Activated T-helper 9 cell treated with anti-CD3 and anti-CD28 coated beads, Interleukin-2, amount 50 U/mL, for 16 hours (primary cell): ENCODE measurements at regions not wholly inside any gene's neighbourhood (a gene's known extent, or its start where the extent isn't known, plus 50 kb on each side); places are given as distances from the start of the nearest gene placed in this dataset.

Experiments used
- DNase-seq: peaks from one replicate; pipeline ENCODE4 v3.0.0-alpha.2; 2020; ENCODE audit warnings: low read depth

- DNase-seq, result no peak
Measured at GRCh38 chr6:140320081-140321080, 945.9 kb upstream of the CITED2 start.

- no peak for DNase-seq
Measured at GRCh38 chr6:140319209-140319608, 944.8 kb upstream of the CITED2 start.

- no peak for DNase-seq
Measured at GRCh38 chr6:140318408-140318807, 944.0 kb upstream of the CITED2 start.

- DNase-seq, result no peak
Measured at GRCh38 chr6:140317950-140318349, 943.5 kb upstream of the CITED2 start.

- DNase-seq, result no peak
Measured at GRCh38 chr6:140316966-140317365, 942.5 kb upstream of the CITED2 start.

GRCh38 chr6:140314682-140315081 is 940.2 kb upstream of the CITED2 start:
- no peak for DNase-seq

GRCh38 chr6:140311146-140311545 is 936.7 kb upstream of the CITED2 start:
- no peak for DNase-seq

- DNase-seq, result no peak
Measured at GRCh38 chr6:140303218-140303949, 928.9 kb upstream of the CITED2 start.

GRCh38 chr6:140300331-140300730 is 925.9 kb upstream of the CITED2 start:
- DNase-seq, result no peak

GRCh38 chr6:140289186-140289585 is 914.7 kb upstream of the CITED2 start:
- DNase-seq, result no peak

GRCh38 chr6:140285998-140286690 is 911.7 kb upstream of the CITED2 start:
- no peak for DNase-seq

GRCh38 chr6:140285471-140285870 is 911.0 kb upstream of the CITED2 start:
- DNase-seq, result no peak

- DNase-seq, result no peak
Measured at GRCh38 chr6:140284871-140285270, 910.4 kb upstream of the CITED2 start.

- no peak for DNase-seq
Measured at GRCh38 chr6:140283197-140283596, 908.7 kb upstream of the CITED2 start.

GRCh38 chr6:140281767-140282166 is 907.3 kb upstream of the CITED2 start:
- no peak for DNase-seq

- DNase-seq, result no peak
Measured at GRCh38 chr6:140281236-140281635, 906.8 kb upstream of the CITED2 start.

GRCh38 chr6:140276719-140277118 is 902.3 kb upstream of the CITED2 start:
- DNase-seq, result no peak

GRCh38 chr6:140276133-140276532 is 901.7 kb upstream of the CITED2 start:
- DNase-seq, result no peak

GRCh38 chr6:140275725-140276124 is 901.3 kb upstream of the CITED2 start:
- no peak for DNase-seq

- DNase-seq, result no peak
Measured at GRCh38 chr6:140274548-140274947, 900.1 kb upstream of the CITED2 start.

- DNase-seq, result no peak
Measured at GRCh38 chr6:140271759-140272377, 897.4 kb upstream of the CITED2 start.

GRCh38 chr6:140269591-140270165 is 895.2 kb upstream of the CITED2 start:
- DNase-seq, result no peak
